Activated B cell treated with CpG ODN at 0.5 μM for 24 hours (primary cell): ENCODE measurements at regions not wholly inside any gene's neighbourhood (a gene's known extent, or its start where the extent isn't known, plus 50 kb on each side); places are given as distances from the start of the nearest gene placed in this dataset.

Source experiments
- ATAC-seq: fragments of 200-7000 bp; cut with Tn5 transposase; one replicate; pipeline ENCODE4 v1.10.0; 2021; ENCODE audit warnings: low read depth, mild to moderate bottlenecking, moderate library complexity
- CTCF ChIA-PET: fragments of 350-600 bp; sonication (Branson Sonifier 250); formaldehyde crosslinking; loops from one replicate; lab custom pipeline; 2021; ENCODE audit warnings: antibody characterized with exemption; lab: Charles Lee
- POLR2A ChIA-PET: fragments of 350-600 bp; sonication (Branson Sonifier 250); formaldehyde crosslinking; loops from one replicate; lab custom pipeline; 2021; ENCODE audit warnings: antibody characterized with exemption; lab: Charles Lee
- DNase-seq: peaks from one replicate; pipeline ENCODE4 v3.0.0; 2022
- H3K27ac Mint-ChIP-seq: one replicate; pipeline ENCODE4 v1.8.0; 2020; ENCODE audit warnings: mixed read lengths
- H3K27me3 Mint-ChIP-seq: one replicate; pipeline ENCODE4 v1.8.0; 2021; ENCODE audit warnings: mixed read lengths
- H3K36me3 Mint-ChIP-seq: one replicate; pipeline ENCODE4 v1.8.0; 2021; ENCODE audit warnings: low read depth, mixed read lengths
- H3K4me1 Mint-ChIP-seq: one replicate; pipeline ENCODE4 v1.8.0; 2021; ENCODE audit warnings: mixed read lengths
- H3K4me3 Mint-ChIP-seq: one replicate; pipeline ENCODE4 v1.8.0; 2020; ENCODE audit warnings: mild to moderate bottlenecking, mixed read lengths
- H3K9me3 Mint-ChIP-seq: one replicate; pipeline ENCODE4 v1.8.0; 2020; ENCODE audit warnings: mixed read lengths
- intact Hi-C: fragments of 100-400 bp; cut with micrococcal nuclease; formaldehyde crosslinking; loops from one replicate; pipeline ENCODE4 v1.15.1; 2024
- TF ChIP-seq, protein P1 (sequence below): fragments of 200-600 bp; IDR thresholded peaks from one replicate; pipeline ENCODE4 v1.8.0; 2022; ENCODE audit warnings: antibody characterized with exemption, mild to moderate bottlenecking

DNA sequence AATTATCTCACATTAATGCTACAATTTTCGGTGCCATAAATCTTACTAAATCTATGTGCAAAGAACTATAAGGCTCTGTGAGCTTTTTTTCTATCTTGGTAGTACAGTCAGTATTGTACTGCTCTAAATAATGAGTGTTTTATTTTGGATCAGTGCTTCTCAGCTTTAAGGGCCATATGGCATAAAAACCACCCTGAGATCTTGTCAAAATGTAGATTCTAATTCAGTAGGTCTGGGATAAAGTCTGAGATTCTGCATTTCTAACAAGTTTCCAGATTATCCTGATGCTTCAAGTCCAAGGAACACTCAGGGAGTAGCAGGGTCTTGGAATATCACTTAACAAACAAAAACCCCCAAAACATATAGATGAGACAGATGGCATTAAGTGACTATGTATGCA is 486.5 kb downstream of the GRXCR1 start:
- ChIA-PET POLR2A (no interaction called here), CTCF (no interaction called here)
- H3K9me3 Mint-ChIP-seq = no peaks in the 10 kb centered on the region
- no peaks in the 10 kb centered on the region for H3K27me3 Mint-ChIP-seq
- no peak for ATAC-seq
- H3K4me3 Mint-ChIP-seq = no peak overlapping the region
- no peaks in the 10 kb centered on the region for H3K4me1 Mint-ChIP-seq
- no peak overlapping the region for H3K27ac Mint-ChIP-seq
- intact Hi-C loops = no loop called here
- no peak for DNase-seq
- TF ChIP-seq, protein P1, sequence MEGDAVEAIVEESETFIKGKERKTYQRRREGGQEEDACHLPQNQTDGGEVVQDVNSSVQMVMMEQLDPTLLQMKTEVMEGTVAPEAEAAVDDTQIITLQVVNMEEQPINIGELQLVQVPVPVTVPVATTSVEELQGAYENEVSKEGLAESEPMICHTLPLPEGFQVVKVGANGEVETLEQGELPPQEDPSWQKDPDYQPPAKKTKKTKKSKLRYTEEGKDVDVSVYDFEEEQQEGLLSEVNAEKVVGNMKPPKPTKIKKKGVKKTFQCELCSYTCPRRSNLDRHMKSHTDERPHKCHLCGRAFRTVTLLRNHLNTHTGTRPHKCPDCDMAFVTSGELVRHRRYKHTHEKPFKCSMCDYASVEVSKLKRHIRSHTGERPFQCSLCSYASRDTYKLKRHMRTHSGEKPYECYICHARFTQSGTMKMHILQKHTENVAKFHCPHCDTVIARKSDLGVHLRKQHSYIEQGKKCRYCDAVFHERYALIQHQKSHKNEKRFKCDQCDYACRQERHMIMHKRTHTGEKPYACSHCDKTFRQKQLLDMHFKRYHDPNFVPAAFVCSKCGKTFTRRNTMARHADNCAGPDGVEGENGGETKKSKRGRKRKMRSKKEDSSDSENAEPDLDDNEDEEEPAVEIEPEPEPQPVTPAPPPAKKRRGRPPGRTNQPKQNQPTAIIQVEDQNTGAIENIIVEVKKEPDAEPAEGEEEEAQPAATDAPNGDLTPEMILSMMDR = no peak
- no peaks in the 10 kb centered on the region for H3K36me3 Mint-ChIP-seq

DNA sequence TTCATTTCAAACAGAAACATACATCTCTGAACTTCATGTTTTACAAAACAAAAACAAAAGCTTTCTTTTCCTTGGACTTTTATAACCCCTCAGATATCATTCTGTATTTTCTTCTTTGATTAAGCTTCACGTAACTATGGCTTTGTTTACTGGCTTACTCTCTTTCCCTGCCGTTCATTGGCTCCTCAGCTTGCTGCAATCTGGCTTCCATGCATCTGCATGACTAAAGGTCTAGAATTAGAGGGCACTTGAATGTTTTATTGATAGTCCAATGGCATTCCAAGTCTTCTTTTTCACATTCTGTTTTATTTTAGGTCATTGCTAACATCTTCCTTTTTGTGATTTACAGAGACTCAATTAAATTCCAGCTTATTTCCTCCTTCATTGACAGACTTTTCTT is 487.6 kb downstream of the GRXCR1 start:
- Mint-ChIP-seq H3K4me3 (no peak overlapping the region), H3K36me3 (no peaks in the 10 kb centered on the region), H3K27ac (no peak overlapping the region), H3K9me3 (no peaks in the 10 kb centered on the region), H3K4me1 (no peaks in the 10 kb centered on the region), H3K27me3 (no peaks in the 10 kb centered on the region)
- CTCF ChIA-PET = no interaction called here
- POLR2A ChIA-PET = no interaction called here
- TF ChIP-seq, protein P1 = no peak
- DNase-seq (no peak), ATAC-seq (no peak)
- intact Hi-C loops = no loop called here

DNA sequence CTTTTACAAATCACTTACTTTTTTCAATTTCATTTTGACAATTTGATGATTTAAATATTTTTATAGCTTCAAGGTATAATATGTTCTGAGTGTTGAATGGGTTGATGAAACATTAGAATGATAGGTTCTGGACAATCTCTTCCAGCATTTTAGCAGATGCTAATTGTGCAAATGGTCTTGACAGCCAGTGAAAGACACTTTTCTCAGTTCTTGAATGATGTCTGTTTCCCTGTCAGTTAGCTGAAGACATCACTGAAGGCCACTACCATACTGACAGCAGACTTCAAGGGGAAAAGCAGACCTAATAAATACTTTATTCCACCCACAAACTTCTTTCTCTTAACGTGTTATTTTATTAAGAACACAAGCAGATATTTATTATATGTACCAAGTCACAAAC is 498.6 kb downstream of the GRXCR1 start:
- H3K27ac Mint-ChIP-seq = no peak overlapping the region
- no peaks in the 10 kb centered on the region for H3K4me1 Mint-ChIP-seq
- TF ChIP-seq, protein P1 = no peak
- ChIA-PET POLR2A (no interaction called here), CTCF (no interaction called here)
- H3K4me3 Mint-ChIP-seq = no peak overlapping the region
- H3K36me3 Mint-ChIP-seq = no peaks in the 10 kb centered on the region
- no peak for ATAC-seq
- no peaks in the 10 kb centered on the region for H3K9me3 Mint-ChIP-seq
- H3K27me3 Mint-ChIP-seq = no peaks in the 10 kb centered on the region
- DNase-seq = no peak
- intact Hi-C loops = no loop called here

DNA sequence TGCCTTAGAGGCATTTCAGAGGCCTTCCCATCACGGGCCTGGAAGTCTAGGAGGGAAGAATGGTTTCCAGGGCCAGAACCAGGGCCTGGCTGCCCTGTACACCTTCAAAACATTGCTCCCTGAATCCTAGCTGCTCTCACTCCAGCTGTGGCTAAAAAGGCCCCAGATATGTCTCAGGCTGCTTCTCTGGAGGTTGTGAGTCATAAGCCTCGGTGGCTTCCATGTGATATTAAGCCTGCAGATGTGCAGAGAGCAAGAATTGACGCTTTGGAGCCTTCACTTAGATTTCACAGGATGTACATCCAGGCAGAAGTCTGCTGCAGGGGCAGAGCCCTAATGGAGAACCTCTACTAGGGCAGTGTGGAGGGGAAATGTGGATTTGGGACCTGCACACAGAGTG is 502.5 kb downstream of the GRXCR1 start:
- Mint-ChIP-seq H3K4me1 (no peaks in the 10 kb centered on the region), H3K27ac (no peak overlapping the region), H3K4me3 (no peak overlapping the region), H3K9me3 (peaks cover 3% of the 10 kb centered on the region), H3K36me3 (no peaks in the 10 kb centered on the region), H3K27me3 (no peaks in the 10 kb centered on the region)
- POLR2A ChIA-PET = no interaction called here
- CTCF ChIA-PET = no interaction called here
- ATAC-seq = no peak
- DNase-seq = no peak
- TF ChIP-seq, protein P1 = no peak
- intact Hi-C loops = no loop called here

DNA sequence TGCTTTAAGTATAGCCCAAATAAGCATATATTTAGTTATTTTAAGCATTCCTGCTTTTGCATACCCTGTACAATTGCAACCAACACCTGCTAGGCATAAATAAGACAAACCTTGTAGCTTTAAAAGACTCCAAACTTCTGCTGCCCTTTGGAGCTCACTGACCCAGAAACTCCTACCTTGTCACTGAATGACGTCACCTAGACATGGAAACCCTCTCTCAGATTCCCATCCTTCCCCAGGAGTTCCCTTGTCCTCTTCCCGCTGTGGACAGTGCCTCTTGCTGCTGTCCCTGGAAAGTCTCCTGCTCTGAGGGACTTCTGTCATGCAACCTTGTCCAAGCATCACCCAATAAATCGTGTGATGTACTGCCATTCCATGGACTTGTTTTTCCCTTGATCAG is 507.2 kb downstream of the GRXCR1 start:
- DNase-seq (no peak), ATAC-seq (no peak)
- CTCF ChIA-PET = no interaction called here
- no peaks in the 10 kb centered on the region for H3K36me3 Mint-ChIP-seq
- H3K4me1 Mint-ChIP-seq = no peaks in the 10 kb centered on the region
- peaks cover 3% of the 10 kb centered on the region for H3K9me3 Mint-ChIP-seq
- H3K4me3 Mint-ChIP-seq = no peak overlapping the region
- intact Hi-C loops = no loop called here
- TF ChIP-seq, protein P1 = no peak
- H3K27me3 Mint-ChIP-seq = no peaks in the 10 kb centered on the region
- POLR2A ChIA-PET = no interaction called here
- H3K27ac Mint-ChIP-seq = no peak overlapping the region
